ENCODE measurements at regions not wholly inside any gene's neighbourhood (a gene's known extent, or its start where the extent isn't known, plus 50 kb on each side); places are given as distances from the start of the nearest gene placed in this dataset.

DNA sequence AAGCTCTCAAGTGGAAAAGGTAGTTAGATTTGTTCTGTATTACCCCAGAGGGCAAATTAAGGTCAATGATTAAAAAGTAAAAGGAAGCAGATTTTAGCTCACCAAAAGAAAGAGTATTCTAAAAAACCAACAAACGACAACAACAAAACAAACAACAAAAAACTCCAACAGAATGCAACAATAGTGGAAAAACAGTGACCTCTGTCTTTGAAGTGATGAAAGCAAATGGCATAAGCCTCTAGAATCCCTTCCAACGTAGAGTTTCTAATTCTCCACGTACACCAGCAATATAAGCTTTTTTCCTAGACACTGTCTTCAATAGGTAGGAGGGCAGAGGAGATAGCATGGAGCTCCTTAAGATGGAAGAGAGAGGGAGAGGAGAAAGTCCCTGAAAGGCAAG, 359.1 kb downstream of the TTLL7 start:
- intact Hi-C loops (cut with DNase I), result no loop called here
- TF ChIP-seq EP300 (IDR thresholded peaks at IDR 0.05), result no peak
- no peak for TF ChIP-seq POLR2AphosphoS5 (IDR thresholded peaks at IDR 0.05)
- TF ChIP-seq, protein P1, sequence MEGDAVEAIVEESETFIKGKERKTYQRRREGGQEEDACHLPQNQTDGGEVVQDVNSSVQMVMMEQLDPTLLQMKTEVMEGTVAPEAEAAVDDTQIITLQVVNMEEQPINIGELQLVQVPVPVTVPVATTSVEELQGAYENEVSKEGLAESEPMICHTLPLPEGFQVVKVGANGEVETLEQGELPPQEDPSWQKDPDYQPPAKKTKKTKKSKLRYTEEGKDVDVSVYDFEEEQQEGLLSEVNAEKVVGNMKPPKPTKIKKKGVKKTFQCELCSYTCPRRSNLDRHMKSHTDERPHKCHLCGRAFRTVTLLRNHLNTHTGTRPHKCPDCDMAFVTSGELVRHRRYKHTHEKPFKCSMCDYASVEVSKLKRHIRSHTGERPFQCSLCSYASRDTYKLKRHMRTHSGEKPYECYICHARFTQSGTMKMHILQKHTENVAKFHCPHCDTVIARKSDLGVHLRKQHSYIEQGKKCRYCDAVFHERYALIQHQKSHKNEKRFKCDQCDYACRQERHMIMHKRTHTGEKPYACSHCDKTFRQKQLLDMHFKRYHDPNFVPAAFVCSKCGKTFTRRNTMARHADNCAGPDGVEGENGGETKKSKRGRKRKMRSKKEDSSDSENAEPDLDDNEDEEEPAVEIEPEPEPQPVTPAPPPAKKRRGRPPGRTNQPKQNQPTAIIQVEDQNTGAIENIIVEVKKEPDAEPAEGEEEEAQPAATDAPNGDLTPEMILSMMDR (IDR thresholded peaks at IDR 0.05), result no peak
- no peak for TF ChIP-seq POLR2A (IDR thresholded peaks at IDR 0.05)
- no peaks in the 10 kb centered on the region for H3K9me3 ChIP-seq
- DNase-seq, result no peak
- H3K4me1 ChIP-seq, result peaks cover 0 to 27% (median 20%) of the 10 kb centered on the region in 4 donors
- H3K27me3 ChIP-seq, result no peaks in the 10 kb centered on the region
- WGBS, 2 donors, result 87 to 88% methylated on average over 3 of the region's 3 CpGs
- H3K27ac ChIP-seq, result no peak overlapping the region
- H3K36me3 ChIP-seq, result no peaks in the 10 kb centered on the region
- H3K4me3 ChIP-seq, result no peak overlapping the region

DNA sequence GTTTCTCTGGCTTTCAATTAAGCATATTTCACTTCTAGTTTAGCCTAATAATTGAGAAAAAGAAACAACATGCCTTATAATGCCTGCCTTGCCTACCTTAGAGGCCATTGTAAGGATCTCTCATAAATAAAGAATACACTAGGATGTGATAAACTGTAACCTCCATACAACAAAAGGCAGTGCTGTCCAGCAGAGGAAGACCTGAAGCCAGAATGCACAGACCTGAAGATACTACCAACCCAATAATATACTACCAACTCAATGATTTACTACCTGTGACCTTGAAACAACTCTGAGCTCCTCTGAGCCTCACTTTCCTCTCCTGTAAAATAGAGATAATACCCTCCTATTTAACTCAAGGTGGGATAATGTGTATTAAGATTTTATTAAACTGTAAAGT, 361.3 kb downstream of the TTLL7 start:
- H3K27me3 ChIP-seq, result no peaks in the 10 kb centered on the region
- H3K9me3 ChIP-seq, result no peaks in the 10 kb centered on the region
- no peak overlapping the region for H3K27ac ChIP-seq
- intact Hi-C loops (cut with DNase I), result no loop called here
- DNase-seq, result no peak
- no peak overlapping the region for H3K4me3 ChIP-seq
- TF ChIP-seq, protein P1 (IDR thresholded peaks at IDR 0.05), result no peak
- peaks cover 0 to 24% (median 19%) of the 10 kb centered on the region in 4 donors for H3K4me1 ChIP-seq
- H3K36me3 ChIP-seq, result no peaks in the 10 kb centered on the region

DNA sequence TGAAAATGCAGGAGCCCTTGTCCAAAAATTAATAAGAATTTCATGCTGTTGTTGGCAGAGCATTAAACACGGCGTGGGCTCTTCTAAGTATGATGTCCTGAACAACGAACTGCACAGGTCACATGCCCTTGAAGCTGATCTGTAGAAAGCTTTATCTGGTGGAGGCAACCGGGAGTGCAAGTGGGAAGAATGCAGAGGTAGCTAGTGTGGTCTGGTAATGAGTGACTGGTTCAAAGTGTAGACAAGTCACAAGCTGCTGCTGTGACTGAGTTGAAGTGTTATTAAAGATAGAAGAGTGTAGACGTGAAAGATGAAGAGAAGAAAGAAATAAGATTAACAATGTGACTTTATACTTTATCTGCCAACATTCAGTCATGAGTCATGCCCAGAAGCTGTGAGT, 361.9 kb downstream of the TTLL7 start:
- no peaks in the 10 kb centered on the region for H3K27me3 ChIP-seq
- TF ChIP-seq POLR2A (IDR thresholded peaks at IDR 0.05), result no peak
- TF ChIP-seq, protein P1 (IDR thresholded peaks at IDR 0.05), result no peak
- TF ChIP-seq EP300 (IDR thresholded peaks at IDR 0.05), result no peak
- no peak for TF ChIP-seq POLR2AphosphoS5 (IDR thresholded peaks at IDR 0.05)
- H3K9me3 ChIP-seq, result no peaks in the 10 kb centered on the region
- no peak overlapping the region for H3K4me3 ChIP-seq
- intact Hi-C loops (cut with DNase I), result no loop called here
- DNase-seq, result no peak
- WGBS, 2 donors, result 83 to 90% methylated on average over 5 of the region's 5 CpGs
- H3K27ac ChIP-seq, result no peak overlapping the region
- H3K36me3 ChIP-seq, result no peaks in the 10 kb centered on the region
- H3K4me1 ChIP-seq, result peaks cover 0 to 18% (median 15%) of the 10 kb centered on the region in 4 donors

DNA sequence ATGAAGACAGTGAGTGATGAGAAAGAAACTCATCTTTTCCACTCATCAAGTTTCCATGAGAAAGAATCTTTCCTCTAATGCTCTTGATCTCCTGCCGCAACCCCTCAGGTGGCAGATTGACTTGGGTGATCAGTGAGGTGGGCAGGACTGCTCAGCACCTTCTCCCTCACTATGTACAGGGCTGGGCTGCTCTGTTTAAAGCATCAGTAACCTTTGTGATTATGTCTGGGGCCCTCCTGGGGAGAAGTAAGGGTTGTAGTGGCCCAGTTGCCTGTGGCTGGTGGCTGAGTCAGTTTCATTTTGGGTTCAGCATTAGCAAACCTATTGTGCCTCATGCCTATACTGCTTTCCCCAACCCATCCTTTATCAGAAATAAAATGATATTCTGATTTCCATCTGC, 366.0 kb downstream of the TTLL7 start:
- Histone ChIP-seq H3K4me3 (no peak overlapping the region), H3K9me3 (no peaks in the 10 kb centered on the region), H3K27ac (no peak overlapping the region), H3K27me3 (no peaks in the 10 kb centered on the region), H3K4me1 (no peaks in the 10 kb centered on the region), H3K36me3 (no peaks in the 10 kb centered on the region)
- TF ChIP-seq EP300 (IDR thresholded peaks at IDR 0.05) (no peak), POLR2A (IDR thresholded peaks at IDR 0.05) (no peak), POLR2AphosphoS5 (IDR thresholded peaks at IDR 0.05) (no peak)
- TF ChIP-seq, protein P1 (IDR thresholded peaks at IDR 0.05), result no peak
- DNase-seq, result no peak
- 93 to 95% methylated on average over 1 of the region's 1 CpG for WGBS, 2 donors
- intact Hi-C loops (cut with DNase I), result no loop called here

DNA sequence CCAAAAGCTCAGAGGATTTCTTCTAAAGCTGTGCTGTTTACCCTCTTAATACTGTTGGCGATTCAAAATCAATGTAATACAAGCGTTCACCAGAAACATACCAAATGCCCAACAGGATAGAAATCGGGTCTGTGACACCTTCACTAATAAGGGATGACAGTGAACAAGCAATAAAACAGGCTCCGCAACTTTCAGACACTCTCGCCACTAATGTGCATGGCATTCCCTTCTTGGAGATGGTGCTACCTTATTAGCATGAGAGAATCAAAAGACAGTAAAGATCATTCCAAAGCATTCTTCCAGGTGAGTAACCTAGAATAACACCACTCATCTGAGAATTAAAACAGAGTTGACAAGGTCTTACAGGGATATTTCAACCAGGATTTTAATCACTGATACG, 367.1 kb downstream of the TTLL7 start:
- Histone ChIP-seq H3K4me3 (no peak overlapping the region), H3K27ac (no peak overlapping the region), H3K27me3 (no peaks in the 10 kb centered on the region), H3K4me1 (no peaks in the 10 kb centered on the region), H3K9me3 (no peaks in the 10 kb centered on the region), H3K36me3 (no peaks in the 10 kb centered on the region)
- intact Hi-C loops (cut with DNase I), result no loop called here
- TF ChIP-seq, protein P1 (IDR thresholded peaks at IDR 0.05), result no peak
- no peak for TF ChIP-seq EP300 (IDR thresholded peaks at IDR 0.05)
- TF ChIP-seq POLR2AphosphoS5 (IDR thresholded peaks at IDR 0.05), result no peak
- no peak for TF ChIP-seq POLR2A (IDR thresholded peaks at IDR 0.05)
- 83 to 87% methylated on average over 6 of the region's 6 CpGs for WGBS, 2 donors
- DNase-seq, result no peak
